ENCODE measurements at regions not wholly inside any gene's neighbourhood (a gene's known extent, or its start where the extent isn't known, plus 50 kb on each side); places are given as distances from the start of the nearest gene placed in this dataset.

GRCh38 chr15:87416591-87417257 is 839.8 kb downstream of the NTRK3 start:
- TF ChIP-seq EZH2 (IDR thresholded peaks at IDR 0.05; ENCODE audit: borderline replicate concordance, low read depth, low read length, poor library complexity, severe bottlenecking) (no peak), CTCF (conservative IDR thresholded peaks at IDR 0.05; ENCODE audit: low read depth, low read length) (no peak)

Data from A673 (cell line).